Peyer's patch (tissue), 4 donors: ENCODE measurements at regions not wholly inside any gene's neighbourhood (a gene's known extent, or its start where the extent isn't known, plus 50 kb on each side); places are given as distances from the start of the nearest gene placed in this dataset.

ENCODE experiments used
- DNase-seq, 3 donors: peaks; one replicate each; pipeline ENCODE4 v3.0.0-alpha.2; 2017 to 2019
- H3K27ac ChIP-seq, 4 donors: fragments of 200-600 bp; sonication (generic); one replicate each; pipeline ENCODE4 v1.5.1; 2016 to 2019
- H3K27me3 ChIP-seq, 2 donors: fragments of 200-600 bp; sonication (generic); one replicate each; pipeline ENCODE4 v1.5.1; 2019
- H3K36me3 ChIP-seq, 3 donors: fragments of 200-600 bp; sonication (generic); one replicate each; pipeline ENCODE4 v1.5.1; 2016 to 2019
- H3K4me1 ChIP-seq, 4 donors: fragments of 200-600 bp; sonication (generic); one replicate each; pipeline ENCODE4 v1.5.1; 2016 to 2019
- H3K4me3 ChIP-seq, 4 donors: fragments of 200-600 bp; sonication (generic); 1 replicate in 3 of 4; 2 replicates in 1 of 4; pipeline ENCODE4 v1.5.1; 2016 to 2019; ENCODE audit warnings: mild to moderate bottlenecking in 1 of 4
- H3K9me3 ChIP-seq, 4 donors: fragments of 200-600 bp; sonication (generic); one replicate each; pipeline ENCODE4 v1.5.1; 2016 to 2019; ENCODE audit warnings: mild to moderate bottlenecking in 1 of 4
- POLR2A ChIP-seq, 2 donors: fragments of 450-650 bp; IDR thresholded peaks; one replicate each; pipeline ENCODE4 v1.5.1; 2017; ENCODE audit warnings: antibody characterized with exemption in 2 of 2, mild to moderate bottlenecking in 2 of 2, moderate library complexity in 2 of 2
- TF ChIP-seq, protein P1 (sequence below), 6 experiments: fragments of 450-650 bp in 4 of 6; fragments of 200-600 bp in 2 of 6; sonication (generic) in 1 of 6; IDR thresholded peaks; one replicate each; pipeline ENCODE4 v1.5.1; 2017 to 2019; ENCODE audit warnings: antibody characterized with exemption in 6 of 6, mild to moderate bottlenecking in 3 of 6, moderate library complexity in 1 of 6

DNA sequence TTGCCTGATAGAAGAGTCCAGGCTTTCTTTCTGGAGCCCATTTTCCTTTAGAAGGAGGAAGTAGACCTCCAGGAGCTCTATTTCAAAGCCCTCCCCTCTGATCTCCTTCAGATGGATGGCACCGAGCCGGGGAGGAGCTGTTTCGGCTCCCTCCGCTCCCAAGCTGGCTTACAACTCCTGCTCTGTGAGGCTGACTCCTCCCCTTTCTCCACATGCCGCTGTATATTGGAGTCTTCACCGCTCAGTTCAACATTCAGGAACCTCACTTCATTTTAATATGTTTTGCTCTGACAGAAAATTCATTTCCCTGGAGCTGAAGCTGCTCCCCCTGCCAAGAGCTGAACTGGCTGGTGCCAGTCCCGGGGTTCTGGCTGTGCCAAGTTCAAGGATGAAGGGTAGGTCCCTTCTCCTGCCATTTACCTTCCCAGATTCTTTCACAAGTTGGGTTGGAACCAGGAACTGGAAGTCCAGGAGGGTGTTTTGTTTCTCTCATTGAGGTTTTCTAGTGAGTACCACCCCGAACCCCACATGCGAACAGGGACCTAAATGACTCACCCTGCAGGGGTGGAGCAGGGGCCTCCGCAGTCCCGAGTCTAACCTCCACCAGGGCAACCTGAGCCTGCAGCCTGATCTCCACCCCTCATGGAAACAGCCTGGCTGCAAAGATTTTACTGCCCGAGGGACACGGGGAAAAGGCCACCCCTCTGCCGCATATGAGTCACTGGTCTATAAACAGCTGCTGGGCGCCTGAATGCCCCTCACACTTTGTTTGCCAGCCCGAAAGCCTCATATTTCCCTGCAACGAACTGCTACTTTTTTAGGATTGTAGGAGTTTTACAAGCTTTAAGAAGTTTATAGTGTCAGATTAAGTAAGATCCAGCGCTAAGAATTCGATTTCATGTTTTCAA lies 68.6 kb upstream of the FOXA2 start:
- no peak overlapping the region for H3K27ac ChIP-seq
- no peaks in the 10 kb centered on the region for H3K36me3 ChIP-seq
- H3K27me3 ChIP-seq: no peaks in the 10 kb centered on the region
- no peaks in the 10 kb centered on the region for H3K9me3 ChIP-seq
- TF ChIP-seq, protein P1, sequence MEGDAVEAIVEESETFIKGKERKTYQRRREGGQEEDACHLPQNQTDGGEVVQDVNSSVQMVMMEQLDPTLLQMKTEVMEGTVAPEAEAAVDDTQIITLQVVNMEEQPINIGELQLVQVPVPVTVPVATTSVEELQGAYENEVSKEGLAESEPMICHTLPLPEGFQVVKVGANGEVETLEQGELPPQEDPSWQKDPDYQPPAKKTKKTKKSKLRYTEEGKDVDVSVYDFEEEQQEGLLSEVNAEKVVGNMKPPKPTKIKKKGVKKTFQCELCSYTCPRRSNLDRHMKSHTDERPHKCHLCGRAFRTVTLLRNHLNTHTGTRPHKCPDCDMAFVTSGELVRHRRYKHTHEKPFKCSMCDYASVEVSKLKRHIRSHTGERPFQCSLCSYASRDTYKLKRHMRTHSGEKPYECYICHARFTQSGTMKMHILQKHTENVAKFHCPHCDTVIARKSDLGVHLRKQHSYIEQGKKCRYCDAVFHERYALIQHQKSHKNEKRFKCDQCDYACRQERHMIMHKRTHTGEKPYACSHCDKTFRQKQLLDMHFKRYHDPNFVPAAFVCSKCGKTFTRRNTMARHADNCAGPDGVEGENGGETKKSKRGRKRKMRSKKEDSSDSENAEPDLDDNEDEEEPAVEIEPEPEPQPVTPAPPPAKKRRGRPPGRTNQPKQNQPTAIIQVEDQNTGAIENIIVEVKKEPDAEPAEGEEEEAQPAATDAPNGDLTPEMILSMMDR (IDR thresholded peaks at IDR 0.05): no peak
- no peak for TF ChIP-seq POLR2A (IDR thresholded peaks at IDR 0.05)
- no peak for DNase-seq
- H3K4me1 ChIP-seq: no peaks in the 10 kb centered on the region
- no peak overlapping the region for H3K4me3 ChIP-seq

DNA sequence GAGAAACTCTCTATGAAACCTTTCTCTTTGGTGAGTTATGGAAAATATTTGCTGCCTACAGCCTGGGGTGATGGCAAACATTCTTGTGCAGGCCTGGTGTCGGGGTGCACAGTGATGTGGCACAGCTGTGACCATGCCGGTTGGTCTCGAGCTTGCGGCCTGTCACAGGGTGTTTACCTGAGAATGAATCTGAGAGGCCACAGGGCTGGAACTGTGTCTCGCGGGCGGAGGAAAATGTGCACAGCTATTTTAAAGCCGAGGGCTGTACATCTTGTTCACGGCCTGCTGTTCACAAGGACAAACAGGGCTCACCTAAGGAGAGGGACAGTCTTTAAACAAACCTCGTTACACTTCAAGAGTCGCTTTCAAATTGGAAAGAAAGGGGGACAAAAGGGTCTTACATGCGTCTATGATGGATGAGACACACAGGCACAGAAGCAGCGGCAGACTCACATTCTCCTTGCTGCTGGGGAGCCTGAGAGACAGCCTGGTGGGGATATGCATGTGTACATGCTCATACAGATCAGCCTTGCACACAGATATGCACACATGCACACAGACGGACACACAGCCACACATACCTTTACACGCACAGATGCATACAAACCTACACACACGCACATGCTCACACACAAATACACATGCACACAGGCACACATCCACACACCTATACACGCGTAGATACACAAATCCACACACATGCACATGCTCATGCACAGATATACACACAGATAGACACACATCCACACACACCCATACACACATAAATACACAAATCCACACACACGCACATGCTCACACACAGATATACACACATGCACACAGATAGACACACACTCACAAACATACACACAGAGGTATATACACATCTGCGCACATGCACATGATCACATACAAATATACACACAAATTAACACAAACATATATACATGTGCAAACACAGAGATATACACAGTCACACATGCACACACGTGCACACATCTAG lies 69.6 kb upstream of the FOXA2 start:
- Histone ChIP-seq H3K27ac (no peak overlapping the region), H3K27me3 (no peaks in the 10 kb centered on the region), H3K9me3 (no peaks in the 10 kb centered on the region), H3K4me3 (no peak overlapping the region), H3K4me1 (no peaks in the 10 kb centered on the region), H3K36me3 (no peaks in the 10 kb centered on the region)
- no peak for TF ChIP-seq POLR2A (IDR thresholded peaks at IDR 0.05)
- TF ChIP-seq, protein P1 (IDR thresholded peaks at IDR 0.05): no peak
- DNase-seq: no peak

DNA sequence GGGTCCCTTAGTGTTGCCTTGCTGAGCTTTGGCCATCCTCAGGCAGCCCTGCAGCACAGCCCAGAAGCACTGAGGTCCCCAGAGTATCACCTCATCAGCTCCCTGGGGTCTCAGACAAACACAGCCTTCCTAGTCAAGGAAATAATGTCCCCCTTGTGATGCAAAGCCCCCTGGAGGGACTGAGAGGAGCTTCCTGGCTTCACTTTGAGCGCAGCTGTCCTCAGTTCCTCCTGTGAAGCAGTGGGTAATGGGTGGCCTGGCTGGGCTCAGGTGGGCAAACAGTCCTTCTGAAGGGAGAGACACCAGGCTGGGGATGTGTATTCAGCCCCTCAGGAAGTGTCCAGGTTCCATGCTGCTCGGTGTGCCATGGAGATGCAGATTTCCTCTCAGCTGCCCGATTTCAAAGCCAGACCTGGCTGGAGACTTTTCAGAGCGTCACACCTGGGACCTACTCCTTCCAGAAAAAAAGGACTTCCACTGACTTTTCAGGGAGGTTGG lies 79.2 kb upstream of the FOXA2 start:
- Histone ChIP-seq H3K4me3 (no peak overlapping the region), H3K9me3 (peaks cover 0 to 3% (median 0%) of the 10 kb centered on the region in 4 donors), H3K27ac (no peak overlapping the region), H3K4me1 (no peaks in the 10 kb centered on the region), H3K36me3 (no peaks in the 10 kb centered on the region), H3K27me3 (no peaks in the 10 kb centered on the region)
- no peak for DNase-seq
- TF ChIP-seq POLR2A (IDR thresholded peaks at IDR 0.05): no peak
- TF ChIP-seq, protein P1 (IDR thresholded peaks at IDR 0.05): no peak

DNA sequence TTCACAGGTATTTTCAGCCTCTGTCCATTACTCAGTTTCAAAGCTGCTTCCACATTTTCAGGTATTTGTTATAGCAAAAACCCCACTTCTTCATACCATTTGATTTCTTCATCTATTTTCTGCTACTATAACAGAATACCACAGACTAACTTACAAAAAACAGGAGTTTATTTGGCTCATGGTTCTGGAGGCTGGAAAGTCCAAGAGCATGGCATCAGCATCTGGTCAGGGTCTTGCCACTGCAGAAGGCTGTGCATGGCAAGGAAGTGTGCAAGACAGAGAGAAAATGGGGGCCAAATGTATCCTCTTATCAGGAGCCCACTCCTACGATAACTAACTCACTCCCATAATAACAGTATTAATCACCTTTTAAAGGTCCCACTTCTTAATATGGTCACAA lies 82.8 kb upstream of the FOXA2 start:
- Histone ChIP-seq H3K36me3 (no peaks in the 10 kb centered on the region), H3K4me3 (no peak overlapping the region), H3K9me3 (peaks cover 0 to 7% (median 0%) of the 10 kb centered on the region in 4 donors), H3K27ac (no peak overlapping the region), H3K4me1 (no peaks in the 10 kb centered on the region), H3K27me3 (no peaks in the 10 kb centered on the region)
- TF ChIP-seq POLR2A (IDR thresholded peaks at IDR 0.05): no peak
- TF ChIP-seq, protein P1 (IDR thresholded peaks at IDR 0.05): no peak
- DNase-seq: no peak

DNA sequence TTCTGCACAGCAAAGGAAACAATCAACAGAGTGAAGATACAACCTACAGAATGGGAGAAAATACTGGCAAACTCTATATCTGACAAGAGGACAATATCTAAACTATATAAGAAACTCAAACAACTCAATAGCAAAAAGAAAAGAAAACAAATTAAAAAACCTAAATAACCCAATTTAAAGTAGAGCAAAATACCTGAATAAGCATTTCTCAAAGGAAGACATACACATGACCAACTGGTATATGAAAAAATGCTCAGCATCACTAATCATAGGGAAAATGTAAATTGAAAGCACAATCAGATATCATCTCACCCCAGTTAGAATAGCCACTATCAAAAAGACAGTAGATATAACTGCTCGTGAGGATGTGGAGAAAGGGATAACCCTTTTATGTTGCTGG lies 87.8 kb upstream of the FOXA2 start:
- Histone ChIP-seq H3K4me1 (no peaks in the 10 kb centered on the region), H3K4me3 (no peak overlapping the region), H3K27ac (no peak overlapping the region), H3K36me3 (no peaks in the 10 kb centered on the region), H3K9me3 (peaks cover 0 to 4% (median 0%) of the 10 kb centered on the region in 4 donors), H3K27me3 (no peaks in the 10 kb centered on the region)
- DNase-seq: no peak
- TF ChIP-seq POLR2A (IDR thresholded peaks at IDR 0.05): no peak
- TF ChIP-seq, protein P1 (IDR thresholded peaks at IDR 0.05): no peak
